DOHH2 (cell line): ENCODE measurements at regions not wholly inside any gene's neighbourhood (a gene's known extent, or its start where the extent isn't known, plus 50 kb on each side); places are given as distances from the start of the nearest gene placed in this dataset.

Source experiments
- H3F3A ChIP-seq: fragments of 200-600 bp; sonication (generic), shearing (Covaris generic); 2 replicates; pipeline ENCODE4 v1.6.0; 2016; ENCODE audit warnings: antibody characterized with exemption, mild to moderate bottlenecking; ENCODE audit not compliant: control insufficient read depth, insufficient read depth
- H3K27ac ChIP-seq: fragments of 200-600 bp; sonication (generic); 2 replicates; pipeline ENCODE4 v1.5.1; 2014; ENCODE audit warnings: low read depth, mild to moderate bottlenecking, low read length, moderate library complexity
- H3K27me3 ChIP-seq: fragments of 200-600 bp; sonication (generic); 2 replicates; pipeline ENCODE4 v1.6.1; 2014; ENCODE audit warnings: mild to moderate bottlenecking, low read length, mixed read lengths; ENCODE audit not compliant: control insufficient read depth
- H3K36me3 ChIP-seq: fragments of 200-600 bp; sonication (generic); 2 replicates; pipeline ENCODE4 v1.6.1; 2014; ENCODE audit warnings: mild to moderate bottlenecking, low read length, moderate library complexity, mixed read lengths; ENCODE audit not compliant: control insufficient read depth
- H3K4me1 ChIP-seq: fragments of 200-600 bp; sonication (generic); 2 replicates; pipeline ENCODE4 v1.6.1; 2014; ENCODE audit warnings: mild to moderate bottlenecking, low read length, mixed read lengths; ENCODE audit not compliant: control insufficient read depth
- H3K4me2 ChIP-seq: fragments of 200-600 bp; sonication (generic); 2 replicates; pipeline ENCODE4 v1.6.0; 2014; ENCODE audit warnings: mild to moderate bottlenecking, low read length, moderate library complexity
- H3K4me3 ChIP-seq: fragments of 200-600 bp; sonication (generic); 2 replicates; pipeline ENCODE4 v1.5.1; 2014; ENCODE audit warnings: mild to moderate bottlenecking, low read length, mixed read lengths
- H3K79me2 ChIP-seq: fragments of 200-600 bp; sonication (generic); 2 replicates; pipeline ENCODE4 v1.6.1; 2014; ENCODE audit warnings: mild to moderate bottlenecking, low read length, mixed read lengths; ENCODE audit not compliant: control insufficient read depth
- H3K9me2 ChIP-seq: fragments of 200-600 bp; sonication (generic); replicated peaks from 2 replicates; pipeline ENCODE4 v1.6.1; 2014; ENCODE audit warnings: mild to moderate bottlenecking, low read length, mixed read lengths; ENCODE audit not compliant: control insufficient read depth
- H3K9me3 ChIP-seq: fragments of 200-600 bp; sonication (generic); 2 replicates; pipeline ENCODE4 v1.6.1; 2014; ENCODE audit warnings: antibody characterized with exemption, low read length, mixed read lengths; ENCODE audit not compliant: control insufficient read depth, insufficient read depth
- H4K20me1 ChIP-seq: fragments of 200-600 bp; sonication (generic); 2 replicates; pipeline ENCODE4 v1.6.0; 2014; ENCODE audit warnings: low read depth, mild to moderate bottlenecking, antibody characterized with exemption, low read length, moderate library complexity; ENCODE audit not compliant: control insufficient read depth, insufficient read depth
- EZH2phosphoT487 ChIP-seq: fragments of 200-600 bp; sonication (generic); IDR thresholded peaks from 2 replicates; pipeline ENCODE4 v1.6.1; 2017; ENCODE audit warnings: borderline replicate concordance, mild to moderate bottlenecking, antibody characterized with exemption, low read length, moderate library complexity, mixed read lengths
- TF ChIP-seq, protein P1 (sequence below): fragments of 200-600 bp; sonication (generic); IDR thresholded peaks from one replicate; pipeline ENCODE4 v1.5.1; 2014; ENCODE audit warnings: antibody characterized with exemption, mild to moderate bottlenecking, low read depth, low read length; ENCODE audit not compliant: poor library complexity, severe bottlenecking

DNA sequence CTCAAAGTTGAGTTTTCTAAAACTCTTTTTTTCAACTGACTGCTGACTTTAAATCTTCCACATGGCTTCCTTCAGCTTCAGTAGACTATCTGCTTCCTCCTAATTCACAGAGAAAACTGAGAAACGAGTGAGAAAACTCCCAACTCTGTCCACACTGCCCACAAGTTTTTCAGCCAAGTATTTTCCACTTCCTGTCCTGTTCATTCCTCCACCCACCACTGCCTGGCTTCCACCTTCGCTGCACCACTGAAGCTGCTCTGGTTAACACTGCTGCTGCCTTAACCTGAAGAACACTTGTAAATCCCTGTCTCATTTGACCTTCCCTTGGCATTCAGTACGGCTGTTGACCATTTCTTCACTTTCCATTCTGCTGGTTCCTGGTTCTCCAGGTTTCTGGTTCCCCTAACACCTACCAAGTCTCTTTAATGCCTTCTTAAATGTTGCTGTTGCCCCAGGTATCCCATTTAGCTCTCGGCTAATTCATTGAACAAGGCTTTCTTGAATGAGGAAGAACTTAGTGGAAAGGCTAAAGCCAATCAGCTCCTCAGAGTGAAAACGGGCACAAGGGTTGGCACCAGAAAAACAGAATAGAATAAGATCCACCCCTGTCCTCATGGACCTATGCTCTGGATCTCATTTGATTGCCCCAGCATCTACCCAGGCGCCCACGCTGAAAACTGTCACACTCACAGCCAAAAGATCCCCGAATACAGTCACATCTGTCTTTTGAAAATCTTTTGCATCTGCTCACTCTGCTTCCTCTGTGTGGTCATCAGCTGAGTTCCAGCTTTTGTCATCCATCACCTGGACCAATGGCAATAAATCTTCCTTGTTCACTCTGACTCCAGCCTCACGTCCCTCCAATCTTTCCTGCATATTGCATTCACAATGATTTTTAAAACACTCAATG is 104.4 kb upstream of the TAB2 start:
- H3K27ac ChIP-seq: no peak overlapping the region
- TF ChIP-seq, protein P1, sequence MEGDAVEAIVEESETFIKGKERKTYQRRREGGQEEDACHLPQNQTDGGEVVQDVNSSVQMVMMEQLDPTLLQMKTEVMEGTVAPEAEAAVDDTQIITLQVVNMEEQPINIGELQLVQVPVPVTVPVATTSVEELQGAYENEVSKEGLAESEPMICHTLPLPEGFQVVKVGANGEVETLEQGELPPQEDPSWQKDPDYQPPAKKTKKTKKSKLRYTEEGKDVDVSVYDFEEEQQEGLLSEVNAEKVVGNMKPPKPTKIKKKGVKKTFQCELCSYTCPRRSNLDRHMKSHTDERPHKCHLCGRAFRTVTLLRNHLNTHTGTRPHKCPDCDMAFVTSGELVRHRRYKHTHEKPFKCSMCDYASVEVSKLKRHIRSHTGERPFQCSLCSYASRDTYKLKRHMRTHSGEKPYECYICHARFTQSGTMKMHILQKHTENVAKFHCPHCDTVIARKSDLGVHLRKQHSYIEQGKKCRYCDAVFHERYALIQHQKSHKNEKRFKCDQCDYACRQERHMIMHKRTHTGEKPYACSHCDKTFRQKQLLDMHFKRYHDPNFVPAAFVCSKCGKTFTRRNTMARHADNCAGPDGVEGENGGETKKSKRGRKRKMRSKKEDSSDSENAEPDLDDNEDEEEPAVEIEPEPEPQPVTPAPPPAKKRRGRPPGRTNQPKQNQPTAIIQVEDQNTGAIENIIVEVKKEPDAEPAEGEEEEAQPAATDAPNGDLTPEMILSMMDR: no peak
- TF ChIP-seq EZH2phosphoT487: no peak
- peaks cover 12% of the 10 kb centered on the region for H3K4me1 ChIP-seq
- H3F3A ChIP-seq: no peaks in the 10 kb centered on the region
- no peaks in the 10 kb centered on the region for H4K20me1 ChIP-seq
- H3K36me3 ChIP-seq: no peaks in the 10 kb centered on the region
- H3K9me2 ChIP-seq: no peaks in the 10 kb centered on the region
- H3K4me3 ChIP-seq: no peak overlapping the region
- no peak overlapping the region for H3K4me2 ChIP-seq
- no peaks in the 10 kb centered on the region for H3K79me2 ChIP-seq
- peaks cover 4% of the 10 kb centered on the region for H3K27me3 ChIP-seq
- H3K9me3 ChIP-seq: no peaks in the 10 kb centered on the region

DNA sequence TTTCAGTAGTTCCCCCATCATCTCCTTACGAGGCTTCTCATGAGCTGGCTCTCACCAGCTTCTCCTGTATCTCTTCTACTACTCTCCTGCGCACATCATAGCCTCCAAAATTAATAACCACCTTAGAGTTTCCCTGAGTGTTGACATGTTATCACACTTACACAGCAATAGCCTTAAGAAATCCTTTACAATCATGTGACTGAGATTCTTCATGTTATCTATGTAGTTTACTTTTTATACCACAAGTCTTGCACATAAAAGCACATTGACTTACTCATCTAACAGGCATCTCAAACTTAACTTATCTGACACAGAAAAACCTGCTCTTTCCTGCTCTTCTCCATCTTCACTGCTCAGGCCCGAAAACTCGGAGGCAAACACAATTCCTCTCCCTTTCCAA is 103.7 kb upstream of the TAB2 start:
- Histone ChIP-seq H3K27me3 (peaks cover 6% of the 10 kb centered on the region), H3K79me2 (no peaks in the 10 kb centered on the region), H3K4me2 (no peak overlapping the region), H3K4me1 (peaks cover 12% of the 10 kb centered on the region), H3K36me3 (no peaks in the 10 kb centered on the region), H3K4me3 (no peak overlapping the region), H3K9me2 (no peaks in the 10 kb centered on the region), H4K20me1 (no peaks in the 10 kb centered on the region), H3K27ac (no peak overlapping the region), H3K9me3 (no peaks in the 10 kb centered on the region), H3F3A (no peaks in the 10 kb centered on the region)
- TF ChIP-seq, protein P1: no peak
- no peak for TF ChIP-seq EZH2phosphoT487

DNA sequence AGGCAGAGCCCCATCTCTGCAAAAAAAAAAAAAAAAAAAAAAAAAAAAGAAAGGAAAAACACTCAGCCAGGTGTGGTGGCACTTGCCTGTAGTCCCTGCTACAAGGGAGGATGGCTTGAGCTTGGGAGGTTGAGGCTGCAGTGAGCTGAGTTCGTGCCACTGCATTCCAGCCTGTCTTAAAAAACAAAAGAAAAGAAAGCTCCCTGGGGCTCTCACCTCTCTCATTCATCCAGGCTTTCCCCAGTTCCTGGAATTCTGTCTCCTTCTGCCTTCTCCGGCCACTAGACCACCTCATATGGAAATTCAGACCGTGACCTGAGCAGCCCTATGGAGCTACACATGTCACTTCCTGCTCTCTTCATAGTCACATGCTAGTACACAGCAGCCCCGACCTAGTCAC is 101.1 kb upstream of the TAB2 start:
- no peaks in the 10 kb centered on the region for H3K36me3 ChIP-seq
- H3K4me3 ChIP-seq: no peak overlapping the region
- no peaks in the 10 kb centered on the region for H3K9me3 ChIP-seq
- TF ChIP-seq, protein P1: no peak
- no peak for TF ChIP-seq EZH2phosphoT487
- no peaks in the 10 kb centered on the region for H3K79me2 ChIP-seq
- no peaks in the 10 kb centered on the region for H3K4me1 ChIP-seq
- no peaks in the 10 kb centered on the region for H3F3A ChIP-seq
- peaks cover 6% of the 10 kb centered on the region for H3K27me3 ChIP-seq
- H3K4me2 ChIP-seq: no peak overlapping the region
- H3K9me2 ChIP-seq: no peaks in the 10 kb centered on the region
- no peaks in the 10 kb centered on the region for H4K20me1 ChIP-seq
- H3K27ac ChIP-seq: no peak overlapping the region
